GM18870 (cell line): ENCODE measurements at regions not wholly inside any gene's neighbourhood (a gene's known extent, or its start where the extent isn't known, plus 50 kb on each side); places are given as distances from the start of the nearest gene placed in this dataset.

ENCODE experiments used
- ATAC-seq: cut with Tn5 transposase; IDR thresholded peaks from one replicate; pipeline ENCODE4 v1.9.1; 2021; ENCODE audit warnings: moderate library complexity; ENCODE audit not compliant: unreplicated experiment

- ATAC-seq: no peak
Observed at GRCh38 chr2:195606179-195606578, 50.8 kb upstream of the SLC39A10 start.

- no peak for ATAC-seq
Observed at GRCh38 chr2:195604706-195605105, 52.3 kb upstream of the SLC39A10 start.

GRCh38 chr2:195603998-195604397 lies 53.0 kb upstream of the SLC39A10 start:
- ATAC-seq: no peak

- no peak for ATAC-seq
Observed at GRCh38 chr2:195603408-195603807, 53.6 kb upstream of the SLC39A10 start.

- ATAC-seq: no peak
Observed at GRCh38 chr2:195602687-195603086, 54.3 kb upstream of the SLC39A10 start.

- no peak for ATAC-seq
Observed at GRCh38 chr2:195601361-195601760, 55.7 kb upstream of the SLC39A10 start.

GRCh38 chr2:195600778-195601177 lies 56.2 kb upstream of the SLC39A10 start:
- ATAC-seq: no peak

- ATAC-seq: no peak
Observed at GRCh38 chr2:195596840-195597239, 60.2 kb upstream of the SLC39A10 start.

GRCh38 chr2:195595825-195596224 lies 61.2 kb upstream of the SLC39A10 start:
- no peak for ATAC-seq

- ATAC-seq: no peak
Observed at GRCh38 chr2:195594919-195595694, 61.9 kb upstream of the SLC39A10 start.

GRCh38 chr2:195594248-195594647 lies 62.8 kb upstream of the SLC39A10 start:
- ATAC-seq: peak; percentile 66

GRCh38 chr2:195592105-195592504 lies 64.9 kb upstream of the SLC39A10 start:
- no peak for ATAC-seq

- ATAC-seq: no peak
Observed at GRCh38 chr2:195590861-195591205, 66.2 kb upstream of the SLC39A10 start.

- ATAC-seq: no peak
Observed at GRCh38 chr2:195590199-195590860, 66.7 kb upstream of the SLC39A10 start.

GRCh38 chr2:195587966-195588365 lies 69.1 kb upstream of the SLC39A10 start:
- no peak for ATAC-seq

GRCh38 chr2:195586062-195586714 lies 70.8 kb upstream of the SLC39A10 start:
- no peak for ATAC-seq

- ATAC-seq: no peak
Observed at GRCh38 chr2:195582188-195582587, 74.8 kb upstream of the SLC39A10 start.

GRCh38 chr2:195579776-195580555 lies 77.1 kb upstream of the SLC39A10 start:
- ATAC-seq: no peak

- peak; percentile 81 for ATAC-seq
Observed at GRCh38 chr2:195575879-195576401, 81.1 kb upstream of the SLC39A10 start.

GRCh38 chr2:195575016-195575415 lies 82.0 kb upstream of the SLC39A10 start:
- no peak for ATAC-seq

GRCh38 chr2:195574312-195574711 lies 82.7 kb upstream of the SLC39A10 start:
- ATAC-seq: no peak
